ENCODE measurements at regions not wholly inside any gene's neighbourhood (a gene's known extent, or its start where the extent isn't known, plus 50 kb on each side); places are given as distances from the start of the nearest gene placed in this dataset.
A peak's percentile ranks its signal among the peaks of the same experiment; 100 is the strongest.
"Not testable (repeated sequence)": the region's sequence is repeated elsewhere in the genome, so short reads cannot be mapped to it uniquely, and the experiment has no call there.

DNA sequence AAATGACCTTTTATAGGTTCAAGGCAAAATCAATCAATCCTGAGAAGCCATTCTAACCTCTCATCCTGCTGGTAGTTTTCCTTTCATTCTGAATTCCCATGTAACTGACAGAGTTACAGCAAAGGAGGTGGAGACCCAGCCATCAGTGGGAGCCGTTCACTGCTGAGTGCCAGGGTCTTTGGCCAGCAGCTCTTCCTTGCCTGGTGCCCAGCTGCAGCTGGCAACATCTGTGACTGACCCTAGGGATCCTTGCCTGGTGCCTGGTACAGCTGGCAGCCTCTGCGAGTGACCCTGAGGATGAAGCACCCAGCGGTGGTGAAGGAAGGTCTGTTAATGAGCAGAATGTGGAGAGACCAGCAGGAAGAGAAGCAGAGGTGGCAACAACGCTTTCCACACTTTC lies 314.6 kb downstream of the THBS2 start:
- no peak for DNase-seq (ENCODE audit: low spot score)

DNA sequence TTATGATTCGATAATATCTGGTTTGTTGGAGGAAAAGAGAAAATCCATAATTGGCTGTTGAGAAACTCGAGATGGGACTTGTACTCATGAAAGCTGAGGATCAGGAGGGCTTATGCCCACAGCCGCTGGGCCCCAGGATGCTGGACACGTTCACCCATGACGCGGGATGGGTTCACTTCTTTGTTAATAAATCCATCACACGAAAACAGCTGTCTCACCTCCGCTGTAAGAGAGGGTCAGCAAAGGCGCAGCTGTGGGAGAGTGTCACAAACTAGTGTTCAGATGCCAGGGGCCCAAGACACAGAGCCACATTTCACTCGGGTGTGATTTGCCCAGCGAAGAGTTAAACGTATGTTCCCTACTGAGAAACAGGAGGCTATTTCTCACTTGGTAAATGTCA lies 315.1 kb downstream of the THBS2 start:
- DNase-seq (ENCODE audit: low spot score), result no peak

DNA sequence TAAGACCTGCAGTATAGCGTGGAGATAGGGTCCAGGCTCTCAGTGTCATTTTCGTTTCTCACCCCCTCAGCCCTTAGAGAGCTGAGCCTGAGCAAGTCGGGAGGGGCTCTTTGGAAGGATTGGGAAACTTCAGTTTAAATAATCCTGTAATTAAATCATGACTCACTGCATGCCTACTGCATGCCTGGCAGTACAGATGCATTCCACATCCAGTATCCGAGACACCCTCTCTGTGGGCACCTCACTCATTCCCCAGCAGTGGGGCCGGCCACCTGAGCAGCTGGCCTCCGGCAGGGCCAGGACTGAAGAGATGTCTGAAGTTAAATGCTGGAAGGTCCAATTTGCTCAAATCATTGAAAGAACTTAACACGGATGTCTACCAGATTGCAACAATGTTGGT lies 316.6 kb downstream of the THBS2 start:
- no peak for DNase-seq (ENCODE audit: low spot score)

DNA sequence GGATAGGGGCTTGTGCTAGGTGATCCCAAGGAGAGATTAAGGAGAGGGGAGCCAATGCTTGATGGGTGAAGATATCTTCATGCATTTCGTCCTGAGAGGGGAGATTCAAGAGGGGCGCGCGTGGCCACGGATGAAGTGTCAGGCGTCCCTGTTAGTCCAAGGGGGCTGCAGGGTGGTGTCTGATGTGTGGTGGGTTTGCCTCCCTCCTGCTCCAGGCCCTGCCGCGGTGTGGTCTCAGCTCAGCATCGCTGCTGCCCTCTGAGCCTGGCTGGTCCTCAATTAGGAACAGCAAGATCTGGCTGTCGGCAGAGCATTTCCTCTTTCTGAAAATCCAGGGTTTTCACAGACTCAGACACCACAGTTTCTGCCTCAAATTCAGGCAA lies 318.0 kb downstream of the THBS2 start:
- DNase-seq (ENCODE audit: low spot score), result no peak

DNA sequence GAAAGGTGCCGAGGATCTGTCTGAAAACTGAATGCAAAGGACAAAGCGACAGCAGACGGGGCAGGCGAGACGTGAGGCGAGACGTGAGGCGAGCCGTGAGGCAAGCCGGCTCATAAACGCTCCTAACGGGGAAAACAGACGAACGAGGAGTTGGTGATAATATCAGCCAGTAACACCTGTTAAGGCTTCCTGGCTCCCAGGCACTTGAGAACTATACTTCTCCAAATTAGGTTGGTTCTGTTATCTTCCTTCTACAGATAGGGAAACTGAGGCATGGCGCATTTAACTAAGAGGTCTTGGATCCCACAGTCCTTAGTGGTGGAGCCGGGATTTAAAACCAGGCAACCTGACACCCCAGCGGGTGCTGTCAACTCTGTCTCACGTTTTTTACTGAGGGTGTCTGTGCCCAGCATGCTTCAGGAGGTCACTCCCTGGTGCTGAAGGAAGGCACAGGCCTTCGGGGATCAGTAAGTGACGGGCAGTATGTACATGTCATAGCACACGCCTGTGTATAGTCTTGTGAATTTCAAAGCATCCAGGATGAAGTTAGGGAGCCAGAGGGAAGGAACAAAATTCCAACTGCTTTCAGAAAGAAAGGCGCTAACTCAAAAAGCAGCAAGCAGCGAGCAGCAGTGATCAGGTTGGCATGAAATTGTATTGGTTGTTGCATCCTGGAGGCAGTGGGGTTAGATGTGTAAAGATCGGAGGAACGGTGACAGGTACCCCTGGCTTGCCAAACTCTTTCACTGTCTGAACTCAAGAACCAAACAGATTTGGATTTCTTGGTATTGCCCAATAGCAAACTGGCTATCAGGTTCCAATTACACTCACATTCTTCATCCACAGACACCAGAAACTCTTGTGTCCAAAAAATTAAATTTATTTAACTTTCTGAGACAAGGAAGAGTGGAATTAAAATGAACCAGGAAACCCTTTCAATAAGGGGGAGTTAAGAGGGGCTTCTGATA lies 318.7 kb downstream of the THBS2 start:
- DNase-seq (ENCODE audit: low spot score), result no peak

DNA sequence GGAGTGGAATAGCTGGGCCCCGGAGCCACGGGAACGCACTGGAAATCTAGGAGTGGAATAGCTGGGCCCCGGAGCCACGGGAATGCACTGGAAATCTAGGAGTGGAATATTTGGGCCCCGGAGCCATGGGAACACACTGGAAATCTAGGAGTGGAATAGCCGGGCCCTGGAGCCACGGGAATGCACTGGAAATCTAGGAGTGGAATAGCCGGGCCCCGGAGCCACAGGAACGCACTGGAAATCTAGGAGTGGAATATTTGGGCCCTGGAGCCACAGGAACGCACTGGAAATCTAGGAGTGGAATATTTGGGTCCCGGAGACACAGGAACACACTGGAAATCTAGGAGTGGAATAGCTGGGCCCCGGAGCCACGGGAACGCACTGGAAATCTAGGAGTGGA lies 321.5 kb downstream of the THBS2 start:
- not testable (repeated sequence) for DNase-seq (ENCODE audit: low spot score)

DNA sequence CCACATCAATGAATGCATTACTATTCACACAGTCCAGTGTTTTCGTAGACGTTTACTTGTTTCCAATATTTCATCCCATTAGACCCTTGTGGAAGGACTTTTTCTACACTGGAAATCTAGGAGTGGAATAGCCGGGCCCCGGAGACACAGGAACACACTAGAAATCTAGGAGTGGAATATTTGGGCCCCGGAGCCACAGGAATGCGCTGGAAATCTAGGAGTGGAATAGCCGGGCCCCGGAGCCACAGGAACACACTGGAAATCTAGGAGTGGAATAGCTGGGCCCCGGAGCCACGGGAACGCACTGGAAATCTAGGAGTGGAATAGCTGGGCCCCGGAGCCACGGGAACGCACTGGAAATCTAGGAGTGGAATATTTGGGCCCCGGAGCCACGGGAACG lies 322.6 kb downstream of the THBS2 start:
- DNase-seq (ENCODE audit: low spot score), result not testable (repeated sequence)

DNA sequence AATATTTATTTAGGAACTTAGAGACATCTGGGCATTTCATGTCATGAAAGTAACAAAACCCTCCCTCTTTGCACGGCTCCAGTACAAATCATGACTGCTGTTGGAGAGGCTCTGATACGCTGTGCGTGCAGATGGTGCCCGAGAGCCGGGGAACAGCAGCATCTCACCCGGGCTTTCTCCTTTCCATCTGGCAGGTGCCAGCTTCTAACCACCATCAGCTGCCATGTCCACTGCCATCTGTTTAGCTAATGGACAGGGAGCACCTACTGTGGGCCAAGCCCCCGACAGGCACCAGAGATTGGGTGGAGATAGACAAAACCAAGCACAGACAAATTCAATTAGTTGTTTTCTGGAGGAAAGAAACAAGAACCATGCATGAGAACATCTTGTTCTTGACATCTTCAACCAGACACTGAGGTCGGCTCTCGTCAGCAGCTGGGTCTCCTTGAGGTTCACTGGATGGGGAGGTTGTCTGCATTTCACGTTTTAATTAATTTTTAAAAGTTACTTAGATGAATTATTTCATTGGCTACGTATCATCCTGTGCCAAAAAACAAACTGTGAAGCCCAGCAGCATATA lies 323.7 kb downstream of the THBS2 start:
- no peak for DNase-seq (ENCODE audit: low spot score)

DNA sequence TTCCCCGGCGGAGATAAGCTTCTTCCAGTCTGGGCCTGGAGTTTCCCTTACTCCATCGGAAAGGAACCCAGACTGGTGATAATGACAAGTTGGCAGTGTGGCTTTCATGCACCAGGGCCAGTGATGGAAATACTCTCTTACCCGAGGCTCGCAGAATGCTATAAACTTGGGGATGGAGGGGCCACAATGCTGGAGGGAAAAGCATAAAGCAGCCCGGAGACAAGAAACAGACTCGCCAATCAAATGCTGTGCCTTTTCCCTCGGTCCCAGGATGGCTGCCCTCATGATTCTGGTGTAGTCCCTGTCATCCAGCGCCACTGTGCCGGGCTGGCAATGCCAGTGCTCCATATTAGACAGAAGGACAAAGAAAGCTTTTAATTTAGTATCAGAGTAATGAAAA lies 325.6 kb downstream of the THBS2 start:
- DNase-seq (ENCODE audit: low spot score), result no peak

DNA sequence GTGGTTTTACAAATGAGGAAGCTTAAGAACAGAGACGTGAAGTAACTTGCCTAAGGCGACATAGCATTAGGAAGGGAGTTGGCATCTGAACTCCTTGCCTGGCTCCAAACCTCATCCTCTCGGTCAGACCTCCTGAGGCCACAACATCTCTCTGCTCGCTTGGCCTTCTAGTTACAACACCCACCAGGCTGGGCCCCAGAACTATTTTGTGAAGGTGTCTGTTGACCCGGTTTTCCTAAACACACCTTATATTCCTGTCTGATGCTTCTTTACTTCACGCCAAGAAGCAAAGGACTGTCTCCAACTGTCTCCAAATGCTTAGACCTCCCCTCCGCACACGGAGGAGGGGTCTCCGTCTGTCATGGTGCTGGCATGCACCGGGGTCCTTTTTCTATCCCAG lies 326.6 kb downstream of the THBS2 start:
- no peak for DNase-seq (ENCODE audit: low spot score)

DNA sequence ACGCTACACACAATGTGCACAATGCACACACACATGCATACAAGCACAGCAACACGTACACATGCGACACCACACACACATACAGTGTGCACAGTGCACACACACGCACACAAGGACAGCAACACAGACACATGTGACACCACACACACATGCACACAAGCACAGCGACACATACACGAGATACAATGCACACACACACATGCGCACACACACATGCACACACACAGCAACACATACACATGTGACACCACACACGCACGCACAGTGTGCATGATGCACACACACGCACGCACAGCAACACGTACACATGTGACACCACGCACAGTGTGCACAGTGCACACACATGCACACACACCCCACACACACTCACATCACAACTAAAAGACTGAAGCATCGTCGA lies 327.3 kb downstream of the THBS2 start:
- DNase-seq (ENCODE audit: low spot score), result no peak

DNA sequence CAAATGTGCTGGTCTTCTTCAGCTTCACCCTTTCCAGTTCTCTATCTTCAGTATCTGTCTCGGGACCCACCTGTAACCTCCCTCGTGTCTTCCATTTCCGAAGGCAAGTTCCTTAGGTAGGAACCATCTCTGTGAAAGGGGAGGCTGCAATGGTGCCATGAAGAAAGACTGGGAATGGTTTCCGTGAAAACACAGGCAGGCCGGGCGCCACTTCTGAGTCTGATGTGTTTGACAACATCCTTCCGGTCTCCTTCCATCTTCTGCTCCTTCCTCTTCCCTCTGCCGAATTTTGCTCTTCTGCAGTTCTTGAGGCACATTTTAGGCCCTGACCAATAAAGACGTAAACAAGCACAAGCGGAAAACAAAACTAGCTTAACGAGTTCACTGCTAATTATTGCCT lies 328.0 kb downstream of the THBS2 start:
- DNase-seq (ENCODE audit: low spot score), result no peak

DNA sequence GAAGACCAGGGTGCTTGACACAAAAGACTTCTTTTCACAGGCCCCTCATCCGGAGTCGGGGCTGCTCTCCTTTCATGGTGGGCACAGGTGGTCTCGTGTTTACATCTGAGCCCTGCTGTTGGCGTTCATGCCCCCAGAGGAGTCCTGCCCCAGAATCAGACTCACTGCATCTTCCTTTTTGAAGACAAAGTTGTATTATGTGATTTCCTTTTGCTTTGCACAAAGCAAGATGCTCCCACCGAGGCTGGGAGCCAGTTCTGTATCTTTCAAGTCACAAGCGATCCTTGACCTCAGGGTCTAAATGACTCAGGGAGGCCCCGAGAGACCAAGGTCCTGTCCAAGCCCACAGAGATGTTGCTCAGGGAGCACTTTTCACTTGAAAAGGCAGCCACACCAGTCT lies 330.5 kb downstream of the THBS2 start:
- DNase-seq (ENCODE audit: low spot score), result no peak

DNA sequence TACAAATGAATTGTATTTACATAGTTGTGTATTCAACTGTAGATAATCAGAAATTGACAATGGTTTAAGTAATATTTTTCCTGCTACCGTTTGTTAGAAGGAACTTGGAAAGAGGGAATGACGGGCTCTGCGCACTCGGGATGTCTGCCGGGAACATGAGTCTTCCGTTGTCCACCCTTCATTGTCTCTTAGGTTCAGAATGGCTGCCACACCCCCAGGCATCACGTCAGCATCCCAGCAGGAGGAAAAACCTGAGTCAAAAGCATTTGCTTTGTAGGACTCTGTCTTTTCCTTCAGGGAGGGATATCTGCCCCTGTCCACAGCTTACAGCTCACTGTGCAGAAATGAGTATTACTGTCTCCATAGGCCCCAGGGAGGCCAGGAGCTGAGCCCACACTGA lies 331.2 kb downstream of the THBS2 start:
- DNase-seq (ENCODE audit: low spot score), result no peak

DNA sequence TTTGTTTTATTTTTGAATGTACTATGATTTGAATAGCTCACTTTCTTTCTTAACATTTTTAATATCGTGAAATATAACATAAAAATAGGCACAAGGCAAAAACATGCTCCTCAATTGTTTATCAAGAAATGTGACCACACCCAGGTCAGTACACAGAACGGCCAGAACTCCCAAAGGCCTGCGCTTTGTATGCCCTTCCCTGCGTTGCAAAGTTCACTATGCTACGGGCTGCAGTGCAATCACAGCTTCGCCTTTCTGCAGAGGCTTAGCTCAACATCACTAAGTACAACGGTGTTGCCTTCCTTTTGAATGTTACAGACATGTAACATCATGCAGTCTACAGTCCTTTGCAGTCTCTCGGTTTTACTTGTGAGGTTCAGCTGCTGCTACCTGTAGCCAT lies 333.4 kb downstream of the THBS2 start:
- DNase-seq (ENCODE audit: low spot score), result no peak

DNA sequence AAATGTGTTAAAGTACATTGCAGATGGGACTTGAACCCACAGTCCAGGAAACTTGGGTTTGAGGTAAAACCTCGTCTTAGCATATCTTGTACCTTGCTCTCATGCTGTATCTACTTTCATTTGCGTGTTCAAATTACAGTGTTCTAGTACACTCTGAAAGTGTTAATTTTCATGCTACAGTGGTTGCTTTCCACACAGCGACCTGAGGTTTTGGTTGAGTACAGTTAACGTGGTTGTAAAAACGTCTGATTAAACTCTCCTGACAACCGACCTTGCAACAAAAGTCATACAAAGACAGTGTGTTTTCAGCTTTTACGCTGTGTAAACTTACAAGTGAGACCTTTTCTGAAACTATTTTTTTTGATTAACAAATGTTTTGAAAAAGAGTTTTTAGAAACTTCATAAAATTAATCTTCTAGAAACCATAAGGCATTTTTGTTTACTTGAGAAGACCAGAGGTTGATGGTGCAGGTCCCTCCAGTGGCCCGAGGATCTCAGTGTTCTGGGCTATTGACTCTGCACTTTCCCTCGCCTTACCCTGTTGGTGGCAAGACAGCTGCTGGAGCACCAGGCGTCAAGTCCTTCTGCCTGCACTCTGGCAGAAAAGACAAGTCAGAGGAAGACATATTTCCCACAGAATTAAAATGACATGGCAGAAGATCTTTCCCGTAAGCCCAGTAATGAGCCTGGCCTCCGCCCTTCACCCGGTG lies 334.0 kb downstream of the THBS2 start:
- no peak for DNase-seq (ENCODE audit: low spot score)

DNA sequence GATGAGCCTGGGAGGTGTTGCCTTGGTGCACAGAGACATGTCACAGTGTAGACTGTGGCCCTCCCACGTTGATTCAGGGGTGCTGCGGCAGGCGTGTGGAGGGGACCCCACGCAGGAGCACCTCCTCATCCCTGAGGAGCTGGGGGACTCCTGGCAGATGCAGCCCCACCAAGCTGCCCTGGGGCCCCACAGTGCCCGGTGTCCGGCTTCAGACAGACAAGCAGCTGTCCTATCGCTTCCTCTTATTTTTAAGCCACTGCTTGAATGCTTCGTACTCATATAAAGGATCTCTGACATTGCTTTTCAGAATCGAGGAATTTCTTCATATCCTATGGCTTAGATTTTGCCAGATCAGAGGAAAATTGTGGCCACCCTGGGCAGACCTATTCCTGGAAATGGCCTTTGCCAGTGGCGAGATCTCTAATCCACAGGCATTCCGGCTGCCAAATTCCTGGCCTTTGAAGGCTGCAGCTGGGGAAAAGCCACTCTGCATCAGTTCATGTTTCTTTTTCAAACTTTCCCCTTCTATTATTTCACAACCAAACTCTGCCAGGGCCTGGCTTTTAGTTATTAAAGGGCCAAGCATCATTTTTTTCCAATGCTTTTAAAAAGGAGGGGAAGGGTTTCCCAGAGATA lies 337.0 kb downstream of the THBS2 start:
- DNase-seq (ENCODE audit: low spot score), result no peak

DNA sequence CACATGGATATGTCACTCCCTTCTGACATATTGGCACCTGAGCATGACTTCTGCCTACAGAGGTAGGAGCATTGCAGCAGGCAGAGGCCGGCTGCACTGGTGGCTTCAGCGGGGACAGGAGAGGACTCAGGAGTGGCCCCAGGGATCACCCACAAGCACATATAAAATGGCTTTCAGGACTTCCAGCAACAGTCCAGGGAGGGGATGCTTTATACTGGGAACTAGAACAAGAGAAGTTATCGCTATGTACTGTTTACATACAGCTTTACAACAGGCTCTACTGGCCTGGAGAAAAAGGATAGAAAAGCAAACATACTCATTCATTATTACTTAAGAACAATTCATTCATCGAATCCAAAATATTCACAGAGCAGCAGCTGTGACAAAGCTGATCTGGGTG lies 337.8 kb downstream of the THBS2 start:
- DNase-seq (ENCODE audit: low spot score), result no peak

DNA sequence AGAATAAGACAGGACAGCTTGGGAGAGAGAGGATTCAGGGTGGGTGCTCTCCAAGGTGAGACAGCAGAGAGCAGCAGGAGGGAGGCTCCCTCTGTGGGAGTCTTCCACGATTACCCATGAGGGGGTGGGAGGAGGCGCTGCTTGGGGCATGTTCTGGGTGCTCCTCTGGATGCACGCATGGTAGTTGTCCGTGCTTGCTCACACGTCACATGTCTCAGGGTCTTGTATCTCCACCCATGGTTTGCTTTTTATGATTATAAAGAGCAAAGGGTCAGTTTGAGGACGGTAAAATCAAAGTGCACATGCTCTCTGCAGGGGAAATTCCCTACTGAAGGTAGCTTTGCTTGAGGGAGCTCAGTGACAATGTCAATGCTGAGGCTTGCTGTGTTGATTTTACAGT lies 338.4 kb downstream of the THBS2 start:
- no peak for DNase-seq (ENCODE audit: low spot score)

DNA sequence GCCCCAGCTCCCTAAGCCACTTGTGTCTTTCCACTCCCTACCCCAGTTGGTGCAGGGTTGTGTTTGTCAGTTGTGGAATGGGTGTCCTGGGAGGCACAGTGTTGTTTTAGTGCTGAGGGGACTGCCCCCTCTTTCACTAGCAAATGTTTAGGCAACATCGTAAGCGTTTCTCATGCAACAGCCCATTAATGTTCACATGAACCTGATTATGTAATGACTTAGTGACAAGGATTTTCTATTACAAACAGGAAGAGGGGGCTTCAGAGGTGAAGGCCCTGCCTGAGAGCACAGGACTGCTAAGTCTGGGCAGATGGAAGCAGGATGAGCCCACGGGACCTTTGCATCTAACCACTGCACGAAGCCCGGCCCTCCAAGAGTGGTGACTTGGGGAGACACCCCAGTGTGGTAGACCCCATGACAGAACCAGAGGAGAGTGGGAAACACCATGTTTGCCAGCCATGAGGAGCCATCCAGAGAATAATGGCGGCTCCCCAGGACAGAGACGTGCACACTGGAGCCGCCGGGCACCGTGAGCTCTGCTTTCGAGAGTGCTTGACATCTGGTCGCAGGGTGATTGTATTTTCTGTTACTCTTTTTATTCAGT lies 339.7 kb downstream of the THBS2 start:
- no peak for DNase-seq (ENCODE audit: low spot score)

DNA sequence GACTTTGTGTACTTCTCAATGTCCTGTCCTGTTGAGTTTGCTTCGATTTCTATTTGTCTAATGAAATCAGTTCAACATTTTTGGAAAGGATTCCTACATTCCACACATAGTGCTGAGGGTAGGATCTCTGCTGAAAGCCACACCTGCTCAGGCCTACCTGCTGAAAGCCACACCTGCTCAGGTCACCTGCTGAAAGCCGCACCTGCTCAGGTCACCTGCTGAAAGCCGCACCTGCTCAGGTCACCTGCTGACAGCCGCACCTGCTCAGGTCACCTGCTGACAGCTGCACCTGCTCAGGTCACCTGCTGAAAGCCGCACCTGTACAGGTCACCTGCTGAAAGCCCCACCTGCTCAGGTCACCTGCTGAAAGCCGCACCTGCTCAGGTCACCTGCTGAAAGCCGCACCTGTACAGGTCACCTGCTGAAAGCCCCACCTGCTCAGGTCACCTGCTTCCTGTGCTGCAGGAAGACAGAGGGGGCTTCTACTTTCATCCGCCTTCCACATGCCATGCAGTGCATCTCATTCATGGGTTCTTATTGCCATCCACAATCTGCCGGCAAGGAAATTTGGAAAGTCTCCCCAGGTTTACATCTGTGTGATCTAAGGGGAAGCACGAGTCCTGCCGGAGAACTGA lies 340.3 kb downstream of the THBS2 start:
- DNase-seq (ENCODE audit: low spot score), result peak; percentile 16

DNA sequence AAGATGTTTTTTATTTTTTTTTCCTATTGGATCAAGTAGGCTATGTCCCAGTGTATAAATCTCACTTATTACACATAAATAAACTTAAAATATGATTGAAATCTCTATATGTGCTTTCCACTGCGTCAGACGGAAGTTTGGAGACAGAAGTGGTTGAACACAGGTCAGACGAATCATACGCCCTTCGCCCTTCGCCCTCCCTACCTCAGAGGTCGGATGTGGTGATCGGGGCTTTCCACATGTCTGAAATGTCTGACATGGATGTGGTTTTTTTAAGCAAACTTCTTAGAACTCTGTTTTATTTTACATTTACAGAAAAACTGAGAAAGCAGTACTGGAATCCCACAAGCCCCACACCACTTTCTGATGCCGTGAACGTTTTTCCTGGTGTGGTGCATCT lies 344.4 kb downstream of the THBS2 start:
- no peak for DNase-seq (ENCODE audit: low spot score)

Measured in mucosa of gallbladder (tissue), 1 donor.